T-helper 1 cell treated with Interleukin-12 subunit alpha and Interleukin-12 subunit beta and Interleukin-4 antibody, amounts not matched to agents 30 μg/mL and 1 μg/mL, for 36 hours (primary cell): ENCODE measurements at regions not wholly inside any gene's neighbourhood (a gene's known extent, or its start where the extent isn't known, plus 50 kb on each side); places are given as distances from the start of the nearest gene placed in this dataset.

Experiments used
- H3K27ac Mint-ChIP-seq: one replicate; pipeline ENCODE4 v1.8.0; 2021; ENCODE audit warnings: mild to moderate bottlenecking, mixed read lengths
- H3K27me3 Mint-ChIP-seq: one replicate; pipeline ENCODE4 v1.8.0; 2021; ENCODE audit warnings: low read depth, mixed read lengths
- H3K36me3 Mint-ChIP-seq: one replicate; pipeline ENCODE4 v1.8.0; 2021; ENCODE audit warnings: low read depth, mixed read lengths
- H3K4me1 Mint-ChIP-seq: one replicate; pipeline ENCODE4 v1.8.0; 2021; ENCODE audit warnings: low read depth, mixed read lengths
- H3K4me3 Mint-ChIP-seq: one replicate; pipeline ENCODE4 v1.8.0; 2021; ENCODE audit warnings: mild to moderate bottlenecking, moderate library complexity, mixed read lengths
- H3K9me3 Mint-ChIP-seq: one replicate; pipeline ENCODE4 v1.8.0; 2021; ENCODE audit warnings: mixed read lengths

GRCh38 chr13:84896128-84896527 is 903.1 kb downstream of the SLITRK6 start:
- H3K4me3 Mint-ChIP-seq: no peak overlapping the region
- H3K9me3 Mint-ChIP-seq: no peaks in the 10 kb centered on the region
- H3K4me1 Mint-ChIP-seq: no peaks in the 10 kb centered on the region
- no peaks in the 10 kb centered on the region for H3K36me3 Mint-ChIP-seq
- H3K27ac Mint-ChIP-seq: no peak overlapping the region
- H3K27me3 Mint-ChIP-seq: no peaks in the 10 kb centered on the region

- no peak overlapping the region for H3K4me3 Mint-ChIP-seq
- H3K36me3 Mint-ChIP-seq: no peaks in the 10 kb centered on the region
- H3K9me3 Mint-ChIP-seq: no peaks in the 10 kb centered on the region
- no peaks in the 10 kb centered on the region for H3K4me1 Mint-ChIP-seq
- no peak overlapping the region for H3K27ac Mint-ChIP-seq
- H3K27me3 Mint-ChIP-seq: no peaks in the 10 kb centered on the region
Observed at GRCh38 chr13:84894749-84895148, 904.5 kb downstream of the SLITRK6 start.

- H3K4me1 Mint-ChIP-seq: no peaks in the 10 kb centered on the region
- H3K27ac Mint-ChIP-seq: no peak overlapping the region
- H3K9me3 Mint-ChIP-seq: no peaks in the 10 kb centered on the region
- H3K27me3 Mint-ChIP-seq: no peaks in the 10 kb centered on the region
- H3K36me3 Mint-ChIP-seq: no peaks in the 10 kb centered on the region
- no peak overlapping the region for H3K4me3 Mint-ChIP-seq
Observed at GRCh38 chr13:84885868-84886267, 913.4 kb downstream of the SLITRK6 start.

- H3K27me3 Mint-ChIP-seq: no peaks in the 10 kb centered on the region
- H3K4me3 Mint-ChIP-seq: no peak overlapping the region
- H3K36me3 Mint-ChIP-seq: no peaks in the 10 kb centered on the region
- H3K27ac Mint-ChIP-seq: no peak overlapping the region
- no peaks in the 10 kb centered on the region for H3K9me3 Mint-ChIP-seq
- H3K4me1 Mint-ChIP-seq: no peaks in the 10 kb centered on the region
Observed at GRCh38 chr13:84873951-84874350, 925.3 kb downstream of the SLITRK6 start.

GRCh38 chr13:84870190-84870589 is 929.0 kb downstream of the SLITRK6 start:
- Mint-ChIP-seq H3K36me3 (no peaks in the 10 kb centered on the region), H3K27me3 (no peaks in the 10 kb centered on the region), H3K27ac (no peak overlapping the region), H3K4me3 (no peak overlapping the region), H3K4me1 (no peaks in the 10 kb centered on the region), H3K9me3 (no peaks in the 10 kb centered on the region)

- no peaks in the 10 kb centered on the region for H3K4me1 Mint-ChIP-seq
- H3K9me3 Mint-ChIP-seq: no peaks in the 10 kb centered on the region
- no peaks in the 10 kb centered on the region for H3K36me3 Mint-ChIP-seq
- H3K4me3 Mint-ChIP-seq: no peak overlapping the region
- H3K27me3 Mint-ChIP-seq: no peaks in the 10 kb centered on the region
- H3K27ac Mint-ChIP-seq: no peak overlapping the region
Observed at GRCh38 chr13:84867246-84867645, 932.0 kb downstream of the SLITRK6 start.

- Mint-ChIP-seq H3K27me3 (no peaks in the 10 kb centered on the region), H3K36me3 (no peaks in the 10 kb centered on the region), H3K27ac (no peak overlapping the region), H3K4me1 (no peaks in the 10 kb centered on the region), H3K9me3 (no peaks in the 10 kb centered on the region), H3K4me3 (no peak overlapping the region)
Observed at GRCh38 chr13:84865783-84866221, 933.4 kb downstream of the SLITRK6 start.

GRCh38 chr13:84864341-84864740 is 934.9 kb downstream of the SLITRK6 start:
- H3K36me3 Mint-ChIP-seq: no peaks in the 10 kb centered on the region
- H3K9me3 Mint-ChIP-seq: no peaks in the 10 kb centered on the region
- H3K4me1 Mint-ChIP-seq: no peaks in the 10 kb centered on the region
- no peak overlapping the region for H3K4me3 Mint-ChIP-seq
- no peaks in the 10 kb centered on the region for H3K27me3 Mint-ChIP-seq
- no peak overlapping the region for H3K27ac Mint-ChIP-seq

GRCh38 chr13:84847107-84847506 is 952.1 kb downstream of the SLITRK6 start:
- no peaks in the 10 kb centered on the region for H3K36me3 Mint-ChIP-seq
- H3K27ac Mint-ChIP-seq: no peak overlapping the region
- no peaks in the 10 kb centered on the region for H3K27me3 Mint-ChIP-seq
- no peaks in the 10 kb centered on the region for H3K9me3 Mint-ChIP-seq
- H3K4me1 Mint-ChIP-seq: no peaks in the 10 kb centered on the region
- H3K4me3 Mint-ChIP-seq: no peak overlapping the region

- Mint-ChIP-seq H3K27ac (no peak overlapping the region), H3K4me3 (no peak overlapping the region), H3K27me3 (no peaks in the 10 kb centered on the region), H3K36me3 (no peaks in the 10 kb centered on the region), H3K9me3 (no peaks in the 10 kb centered on the region), H3K4me1 (no peaks in the 10 kb centered on the region)
Observed at GRCh38 chr13:84845907-84846619, 953.2 kb downstream of the SLITRK6 start.

- no peaks in the 10 kb centered on the region for H3K36me3 Mint-ChIP-seq
Observed at GRCh38 chr13:84844473-84844872, 954.7 kb downstream of the SLITRK6 start.

GRCh38 chr13:84843368-84843767 is 955.9 kb downstream of the SLITRK6 start:
- Mint-ChIP-seq H3K4me1 (no peaks in the 10 kb centered on the region), H3K27ac (no peak overlapping the region), H3K36me3 (no peaks in the 10 kb centered on the region), H3K4me3 (no peak overlapping the region), H3K9me3 (no peaks in the 10 kb centered on the region), H3K27me3 (no peaks in the 10 kb centered on the region)

More at GRCh38 chr13:84844473-84844872, 954.7 kb downstream of the SLITRK6 start:
- no peak overlapping the region for H3K27ac Mint-ChIP-seq
- H3K9me3 Mint-ChIP-seq: no peaks in the 10 kb centered on the region
- no peaks in the 10 kb centered on the region for H3K4me1 Mint-ChIP-seq
- no peak overlapping the region for H3K4me3 Mint-ChIP-seq
- H3K27me3 Mint-ChIP-seq: no peaks in the 10 kb centered on the region

GRCh38 chr13:84834201-84834600 is 951.9 kb upstream of the SLITRK1 start:
- H3K4me1 Mint-ChIP-seq: no peaks in the 10 kb centered on the region
- H3K27me3 Mint-ChIP-seq: no peaks in the 10 kb centered on the region
- H3K9me3 Mint-ChIP-seq: no peaks in the 10 kb centered on the region
- no peaks in the 10 kb centered on the region for H3K36me3 Mint-ChIP-seq
- H3K4me3 Mint-ChIP-seq: no peak overlapping the region
- no peak overlapping the region for H3K27ac Mint-ChIP-seq

- H3K4me1 Mint-ChIP-seq: no peaks in the 10 kb centered on the region
- no peaks in the 10 kb centered on the region for H3K27me3 Mint-ChIP-seq
- no peak overlapping the region for H3K27ac Mint-ChIP-seq
- no peaks in the 10 kb centered on the region for H3K9me3 Mint-ChIP-seq
- H3K4me3 Mint-ChIP-seq: no peak overlapping the region
- no peaks in the 10 kb centered on the region for H3K36me3 Mint-ChIP-seq
Observed at GRCh38 chr13:84831666-84832657, 949.7 kb upstream of the SLITRK1 start.

- Mint-ChIP-seq H3K36me3 (no peaks in the 10 kb centered on the region), H3K9me3 (no peaks in the 10 kb centered on the region), H3K4me3 (no peak overlapping the region), H3K27me3 (no peaks in the 10 kb centered on the region), H3K27ac (no peak overlapping the region), H3K4me1 (no peaks in the 10 kb centered on the region)
Observed at GRCh38 chr13:84823528-84823927, 941.3 kb upstream of the SLITRK1 start.
